Heart left ventricle (tissue), 16 donors: ENCODE measurements at regions not wholly inside any gene's neighbourhood (a gene's known extent, or its start where the extent isn't known, plus 50 kb on each side); places are given as distances from the start of the nearest gene placed in this dataset.

Source experiments
- ATAC-seq, 4 donors: fragments of 200-7000 bp; cut with Tn5 transposase; one replicate each; pipeline ENCODE4 v1.9.1; 2020 to 2022; ENCODE audit warnings: moderate library complexity in 4 of 4, mild to moderate bottlenecking in 3 of 4, moderate number of reproducible peaks in 1 of 4
- DNase-seq, 5 donors: peaks; one replicate each; pipeline ENCODE4 v3.0.0-alpha.2; 2020
- H3K27ac ChIP-seq, 12 donors: fragments of 200-600 bp; sonication (generic) in 4 of 12; one replicate each; pipeline versions ENCODE4 v1.5.0 to v1.8.0; 2016 to 2022; ENCODE audit warnings: mild to moderate bottlenecking in 2 of 12
- H3K27me3 ChIP-seq, 9 donors: fragments of 200-600 bp; sonication (generic) in 2 of 9; one replicate each; pipeline versions ENCODE4 v1.5.1 to v1.8.0; 2016 to 2022; ENCODE audit warnings: mild to moderate bottlenecking in 3 of 9
- H3K36me3 ChIP-seq, 9 donors: fragments of 200-600 bp; sonication (generic) in 2 of 9; one replicate each; pipeline versions ENCODE4 v1.5.0 to v1.8.0; 2018 to 2022; ENCODE audit warnings: mild to moderate bottlenecking in 2 of 9
- H3K4me1 ChIP-seq, 12 donors: fragments of 200-600 bp; sonication (generic) in 4 of 12; one replicate each; pipeline versions ENCODE4 v1.5.0 to v1.8.0; 2016 to 2022; ENCODE audit warnings: mild to moderate bottlenecking in 3 of 12
- H3K4me3 ChIP-seq, 12 donors: fragments of 200-600 bp; sonication (generic) in 4 of 12; one replicate each; pipeline versions ENCODE4 v1.5.0 to v1.8.0; 2017 to 2022; ENCODE audit warnings: mild to moderate bottlenecking in 9 of 12, moderate library complexity in 4 of 12
- H3K9me3 ChIP-seq, 12 donors: fragments of 200-600 bp; sonication (generic) in 4 of 12; one replicate each; pipeline versions ENCODE4 v1.5.0 to v1.8.0; 2016 to 2022; ENCODE audit warnings: mild to moderate bottlenecking in 1 of 12
- POLR2A ChIP-seq, 2 donors: fragments of 450-650 bp; IDR thresholded peaks; one replicate each; pipeline ENCODE4 v1.6.1; 2017; ENCODE audit warnings: antibody characterized with exemption in 2 of 2, mild to moderate bottlenecking in 2 of 2, moderate library complexity in 2 of 2
- WGBS, 4 donors: extraction: QIAGEN DNeasy Blood & Tissue Kit in 2 of 4; methylation state at CpG; one replicate each; pipeline versions ENCODE4 v1.1.5 to v1.1.7; 2013 to 2018; 5-methylcytosine and 5-hydroxymethylcytosine counted together
- intact Hi-C, 10 donors: fragments of 100-400 bp; cut with DNase I; formaldehyde crosslinking; loops; one replicate each; pipeline versions ENCODE4 v1.11.1 to v1.14.2; 2022
- TF ChIP-seq, protein P1 (sequence below), 12 donors: fragments of 200-600 bp; sonication (generic) in 4 of 12; IDR thresholded peaks; one replicate each; pipeline versions ENCODE4 v1.5.0 to v1.8.0; 2018 to 2022; ENCODE audit warnings: antibody characterized with exemption in 12 of 12, mild to moderate bottlenecking in 5 of 12
- donor health status: ischemic (EF 13 %, LVEDD 7.1; RV severe dilation, severe dysfunction).
- donor health status: healthy with polysubstance abuse.
- donor health status: DM: no; HTN: yes; CAD: no.
- donor health status: DM: no; HTN: no; CAD: no.
- donor health status: ischemic (EF 25% LVEDD 6.9; RV normal size, moderate dysfunction).
- donor health status: ischemic (EF 25% LVEDD 5.7; RV mildly dilated, moderate dysfunction).
- donor health status: healthy.
- donor health status: DM: yes; HTN: yes; CAD: no.
- donor health status: ischemic (EF 35%, LVEDD 5.7; RV mildly dilated, moderate dysfunction).
- donor health status: nonischemic (EF 11% LVEDD 7.7; RV severe dilation, severe dysfunction).
- donor health status: DM: yes; HTN: yes; CAD: no.
- donor health status: PGD.
- donor health status: ischemic (EF 29% LVEDD 5.4; RV normal size, mild dysfunction).
- donor health status: nonischemic (EF 23%, LVEDD 6.1; RV moderate dilation, normal function).

DNA sequence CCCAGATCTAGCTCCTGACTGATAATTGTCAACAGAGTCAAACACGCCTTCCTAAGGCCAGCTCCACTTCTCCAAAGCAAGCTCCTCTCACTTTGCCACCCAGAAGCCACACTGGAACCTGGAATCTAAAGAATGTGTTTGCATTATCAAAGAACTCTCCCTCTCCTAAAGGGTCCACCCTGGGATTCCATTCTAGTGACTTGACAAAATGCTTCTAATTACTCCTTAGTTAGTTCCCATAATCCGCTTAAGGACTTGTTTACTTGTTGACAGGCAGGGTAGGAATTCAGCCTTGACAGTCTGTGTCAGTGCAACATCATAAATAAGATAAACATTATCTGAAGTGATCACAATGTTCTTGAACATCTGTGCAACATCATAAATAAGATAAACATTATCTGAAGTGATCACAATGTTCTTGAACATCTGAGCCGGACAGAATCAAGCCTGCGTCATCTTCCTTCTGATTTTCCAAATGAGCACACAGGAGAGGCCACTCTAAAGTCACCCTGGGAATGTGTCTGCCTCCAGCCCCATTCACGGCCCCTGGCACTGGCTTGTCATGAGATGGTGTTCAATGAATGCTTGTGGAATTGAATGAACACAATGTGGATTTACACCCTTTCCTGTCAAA lies 512.1 kb downstream of the IRS2 start:
- ATAC-seq, result peak; percentile 80 to 86 (median 81)
- intact Hi-C loops, result loop anchor here in 1 of 10 donors (2.0 kb wide), 1 partner anchor 32 kb away; no protein-coding TSS in a partner anchor
- WGBS, 4 donors, result 32 to 58% (median 41%) methylated on average over 5 of the region's 5 CpGs
- Histone ChIP-seq H3K4me3 (no peak overlapping the region), H3K4me1 (peaks cover 0 to 11% (median 3%) of the 10 kb centered on the region in 12 donors), H3K27ac (peak overlapping the region in 5 of 12 donors; percentile 12 to 59 (median 27)), H3K9me3 (no peaks in the 10 kb centered on the region), H3K36me3 (no peaks in the 10 kb centered on the region), H3K27me3 (no peaks in the 10 kb centered on the region)
- no peak for TF ChIP-seq POLR2A (IDR thresholded peaks at IDR 0.05)
- TF ChIP-seq, protein P1, sequence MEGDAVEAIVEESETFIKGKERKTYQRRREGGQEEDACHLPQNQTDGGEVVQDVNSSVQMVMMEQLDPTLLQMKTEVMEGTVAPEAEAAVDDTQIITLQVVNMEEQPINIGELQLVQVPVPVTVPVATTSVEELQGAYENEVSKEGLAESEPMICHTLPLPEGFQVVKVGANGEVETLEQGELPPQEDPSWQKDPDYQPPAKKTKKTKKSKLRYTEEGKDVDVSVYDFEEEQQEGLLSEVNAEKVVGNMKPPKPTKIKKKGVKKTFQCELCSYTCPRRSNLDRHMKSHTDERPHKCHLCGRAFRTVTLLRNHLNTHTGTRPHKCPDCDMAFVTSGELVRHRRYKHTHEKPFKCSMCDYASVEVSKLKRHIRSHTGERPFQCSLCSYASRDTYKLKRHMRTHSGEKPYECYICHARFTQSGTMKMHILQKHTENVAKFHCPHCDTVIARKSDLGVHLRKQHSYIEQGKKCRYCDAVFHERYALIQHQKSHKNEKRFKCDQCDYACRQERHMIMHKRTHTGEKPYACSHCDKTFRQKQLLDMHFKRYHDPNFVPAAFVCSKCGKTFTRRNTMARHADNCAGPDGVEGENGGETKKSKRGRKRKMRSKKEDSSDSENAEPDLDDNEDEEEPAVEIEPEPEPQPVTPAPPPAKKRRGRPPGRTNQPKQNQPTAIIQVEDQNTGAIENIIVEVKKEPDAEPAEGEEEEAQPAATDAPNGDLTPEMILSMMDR (IDR thresholded peaks at IDR 0.05), result no peak
- peak in 1 of 5 donors; percentile 36 for DNase-seq

DNA sequence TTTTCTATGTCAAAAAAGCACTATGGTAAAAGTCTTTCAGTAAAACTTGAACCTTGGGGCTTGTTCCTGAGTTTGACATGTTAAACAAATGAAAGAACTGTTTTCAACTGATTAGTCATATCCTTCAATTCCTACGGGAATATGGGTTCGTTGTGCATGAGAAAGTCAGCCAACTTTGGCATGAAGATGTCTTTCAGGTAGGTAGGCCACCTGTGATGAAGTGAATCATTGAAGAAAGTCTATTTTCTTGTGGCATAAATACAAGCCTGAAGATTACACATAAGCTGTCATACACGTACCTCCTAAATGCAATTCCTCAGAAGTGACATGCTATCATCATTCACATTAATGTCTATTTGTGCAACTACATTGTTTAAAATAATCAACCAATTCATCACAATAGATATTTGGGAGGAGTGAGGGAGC lies 513.0 kb downstream of the IRS2 start:
- WGBS, 4 donors, result 55 to 70% (median 56%) methylated on average over 3 of the region's 3 CpGs
- Histone ChIP-seq H3K4me1 (peaks cover 0 to 11% (median 3%) of the 10 kb centered on the region in 12 donors), H3K36me3 (no peaks in the 10 kb centered on the region), H3K27me3 (no peaks in the 10 kb centered on the region), H3K9me3 (no peaks in the 10 kb centered on the region), H3K27ac (peak overlapping the region in 1 of 12 donors; percentile 27), H3K4me3 (no peak overlapping the region)
- no peak for ATAC-seq
- TF ChIP-seq, protein P1 (IDR thresholded peaks at IDR 0.05), result no peak
- no peak for TF ChIP-seq POLR2A (IDR thresholded peaks at IDR 0.05)
- no peak for DNase-seq
- intact Hi-C loops, result no loop called here

DNA sequence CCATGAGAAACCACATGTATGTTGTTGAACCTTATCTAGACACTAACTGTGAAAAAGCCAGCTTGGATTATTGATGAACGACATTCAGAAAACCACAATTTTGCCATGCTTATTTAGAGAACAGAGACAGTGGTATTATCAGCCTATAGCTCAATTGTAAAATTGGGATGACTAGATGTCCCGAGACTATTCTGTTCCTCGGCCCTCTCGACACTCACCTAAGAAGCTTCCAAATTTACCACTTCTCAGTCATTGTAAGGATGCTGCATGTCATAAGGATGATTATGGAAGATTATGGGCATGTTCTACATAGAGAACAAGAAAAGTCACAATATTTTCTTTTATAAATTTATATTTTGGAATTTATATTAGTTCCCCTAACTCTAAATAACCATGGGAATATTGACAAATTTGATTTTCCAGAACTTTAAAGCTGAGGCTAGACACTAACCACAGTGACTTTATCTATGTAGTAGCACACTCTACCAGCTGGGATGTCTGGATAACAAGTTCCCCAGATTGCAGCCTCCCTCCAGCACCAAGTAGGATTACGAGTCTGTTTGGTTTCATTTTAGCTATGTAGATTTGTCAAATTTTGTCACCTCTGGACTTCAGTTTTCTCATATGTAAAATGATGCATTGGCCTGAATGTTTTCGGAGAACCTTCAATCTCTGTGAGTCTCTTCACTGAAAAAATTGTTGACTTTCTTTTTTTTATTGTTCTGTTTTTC lies 513.6 kb downstream of the IRS2 start:
- H3K4me3 ChIP-seq, result no peak overlapping the region
- 69 to 84% (median 72%) methylated on average over 5 to 6 of the region's 6 CpGs for WGBS, 4 donors
- intact Hi-C loops, result no loop called here
- DNase-seq, result no peak
- H3K36me3 ChIP-seq, result no peaks in the 10 kb centered on the region
- TF ChIP-seq, protein P1 (IDR thresholded peaks at IDR 0.05), result no peak
- no peak for TF ChIP-seq POLR2A (IDR thresholded peaks at IDR 0.05)
- H3K27me3 ChIP-seq, result no peaks in the 10 kb centered on the region
- no peaks in the 10 kb centered on the region for H3K9me3 ChIP-seq
- ATAC-seq, result no peak
- no peak overlapping the region for H3K27ac ChIP-seq
- H3K4me1 ChIP-seq, result peaks cover 0 to 11% (median 3%) of the 10 kb centered on the region in 12 donors
